Sigmoid colon (tissue), 6 donors: ENCODE measurements at regions not wholly inside any gene's neighbourhood (a gene's known extent, or its start where the extent isn't known, plus 50 kb on each side); places are given as distances from the start of the nearest gene placed in this dataset.

Source experiments
- DNase-seq: peaks from one replicate; pipeline ENCODE4 v3.0.0-alpha.2; 2019
- H3K27ac ChIP-seq, 4 donors: fragments of 200-600 bp; sonication (generic); one replicate each; pipeline ENCODE4 v1.5.1; 2016 to 2019; ENCODE audit warnings: mild to moderate bottlenecking in 1 of 4
- H3K27me3 ChIP-seq, 3 donors: fragments of 200-600 bp; sonication (generic); one replicate each; pipeline ENCODE4 v1.5.1; 2019; ENCODE audit warnings: mild to moderate bottlenecking in 1 of 3
- H3K36me3 ChIP-seq, 4 donors: fragments of 200-600 bp; sonication (generic); one replicate each; pipeline ENCODE4 v1.5.1; 2016 to 2019
- H3K4me1 ChIP-seq, 4 donors: fragments of 200-600 bp; sonication (generic); one replicate each; pipeline ENCODE4 v1.5.1; 2017 to 2019
- H3K4me3 ChIP-seq, 4 donors: fragments of 200-600 bp; sonication (generic); one replicate each; pipeline ENCODE4 v1.5.1; 2017 to 2019; ENCODE audit warnings: mild to moderate bottlenecking in 2 of 4, moderate library complexity in 1 of 4
- H3K9me3 ChIP-seq, 4 donors: fragments of 200-600 bp in 3 of 4; sonication (generic) in 3 of 4; one replicate each; pipeline versions ENCODE4 v1.5.1 to v1.6.1; 2013 to 2019
- EP300 ChIP-seq, 4 donors: sonication (generic); formaldehyde crosslinking; IDR thresholded peaks; one replicate each; pipeline ENCODE4 v1.6.1; 2017; ENCODE audit warnings: antibody characterized with exemption in 4 of 4
- POLR2A ChIP-seq, 2 donors: fragments of 450-650 bp; IDR thresholded peaks; one replicate each; pipeline ENCODE4 v1.6.1; 2016; ENCODE audit warnings: antibody characterized with exemption in 2 of 2, mild to moderate bottlenecking in 2 of 2, moderate library complexity in 2 of 2
- POLR2AphosphoS5 ChIP-seq, 4 donors: sonication (generic); formaldehyde crosslinking; IDR thresholded peaks; one replicate each; pipeline ENCODE4 v1.6.1; 2017; ENCODE audit warnings: antibody characterized with exemption in 4 of 4
- WGBS, 2 donors: extraction: QIAGEN DNeasy Blood & Tissue Kit; methylation state at CpG; one replicate each; pipeline ENCODE4 v1.1.7; 2013; 5-methylcytosine and 5-hydroxymethylcytosine counted together
- intact Hi-C: fragments of 100-400 bp; cut with DNase I; formaldehyde crosslinking; loops from one replicate; pipeline ENCODE4 v1.15.1; 2023
- TF ChIP-seq, protein P1 (sequence below), 4 experiments: fragments of 450-650 bp in 3 of 4; fragments of 200-600 bp in 1 of 4; IDR thresholded peaks; one replicate each; pipeline ENCODE4 v1.5.1; 2016 to 2019; ENCODE audit warnings: antibody characterized with exemption in 4 of 4, mild to moderate bottlenecking in 3 of 4, moderate library complexity in 2 of 4
- donor health status: healthy with polysubstance abuse.
- donor health status: healthy.

DNA sequence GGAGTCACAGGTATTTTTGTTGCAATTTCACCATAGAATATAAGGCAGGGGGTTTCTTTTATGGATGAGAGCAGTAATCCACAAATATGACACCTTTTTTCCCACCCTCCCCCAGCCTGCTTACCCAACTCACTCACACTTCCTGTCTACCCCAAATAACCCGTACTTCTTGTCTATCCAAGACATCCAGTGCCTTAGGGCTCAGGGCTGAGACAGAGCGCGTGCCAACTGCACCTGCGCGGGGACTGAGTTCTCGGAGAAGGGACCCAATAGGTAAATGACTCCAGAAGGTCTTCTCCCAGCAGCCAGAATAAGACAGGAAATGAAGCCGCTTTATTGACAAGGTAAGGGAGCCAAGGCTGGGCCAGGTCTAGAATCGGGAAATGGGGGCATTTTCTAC is 369.1 kb downstream of the SIPA1L2 start:
- Histone ChIP-seq H3K4me1 (no peaks in the 10 kb centered on the region), H3K4me3 (no peak overlapping the region), H3K36me3 (no peaks in the 10 kb centered on the region), H3K9me3 (no peaks in the 10 kb centered on the region), H3K27ac (no peak overlapping the region), H3K27me3 (no peaks in the 10 kb centered on the region)
- TF ChIP-seq EP300 (IDR thresholded peaks at IDR 0.05) (no peak), POLR2AphosphoS5 (IDR thresholded peaks at IDR 0.05) (no peak), POLR2A (IDR thresholded peaks at IDR 0.05) (no peak)
- TF ChIP-seq, protein P1, sequence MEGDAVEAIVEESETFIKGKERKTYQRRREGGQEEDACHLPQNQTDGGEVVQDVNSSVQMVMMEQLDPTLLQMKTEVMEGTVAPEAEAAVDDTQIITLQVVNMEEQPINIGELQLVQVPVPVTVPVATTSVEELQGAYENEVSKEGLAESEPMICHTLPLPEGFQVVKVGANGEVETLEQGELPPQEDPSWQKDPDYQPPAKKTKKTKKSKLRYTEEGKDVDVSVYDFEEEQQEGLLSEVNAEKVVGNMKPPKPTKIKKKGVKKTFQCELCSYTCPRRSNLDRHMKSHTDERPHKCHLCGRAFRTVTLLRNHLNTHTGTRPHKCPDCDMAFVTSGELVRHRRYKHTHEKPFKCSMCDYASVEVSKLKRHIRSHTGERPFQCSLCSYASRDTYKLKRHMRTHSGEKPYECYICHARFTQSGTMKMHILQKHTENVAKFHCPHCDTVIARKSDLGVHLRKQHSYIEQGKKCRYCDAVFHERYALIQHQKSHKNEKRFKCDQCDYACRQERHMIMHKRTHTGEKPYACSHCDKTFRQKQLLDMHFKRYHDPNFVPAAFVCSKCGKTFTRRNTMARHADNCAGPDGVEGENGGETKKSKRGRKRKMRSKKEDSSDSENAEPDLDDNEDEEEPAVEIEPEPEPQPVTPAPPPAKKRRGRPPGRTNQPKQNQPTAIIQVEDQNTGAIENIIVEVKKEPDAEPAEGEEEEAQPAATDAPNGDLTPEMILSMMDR (IDR thresholded peaks at IDR 0.05): no peak
- intact Hi-C loops: no loop called here
- WGBS, 2 donors: 85% methylated on average over 8 of the region's 8 CpGs
- no peak for DNase-seq

DNA sequence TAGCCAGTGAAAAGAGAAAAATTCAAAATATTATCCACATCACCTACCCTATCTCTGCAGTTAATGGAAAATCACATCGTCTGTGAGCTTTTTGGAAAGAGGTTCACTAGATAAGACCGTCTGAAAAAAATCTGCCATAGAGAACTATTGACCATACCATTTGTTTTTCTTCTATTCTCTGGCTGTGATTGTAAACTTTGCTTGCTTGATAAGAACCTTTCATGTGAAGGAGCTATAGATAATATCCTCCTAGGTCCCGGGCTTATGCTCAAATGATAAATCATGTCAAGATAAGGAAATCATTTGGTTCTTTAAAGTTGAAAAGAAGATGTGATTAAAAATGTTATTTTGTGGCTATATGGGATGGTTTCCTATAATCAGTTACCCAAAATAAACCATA is 369.9 kb downstream of the SIPA1L2 start:
- Histone ChIP-seq H3K36me3 (no peaks in the 10 kb centered on the region), H3K4me1 (no peaks in the 10 kb centered on the region), H3K27ac (no peak overlapping the region), H3K4me3 (no peak overlapping the region), H3K9me3 (no peaks in the 10 kb centered on the region), H3K27me3 (no peaks in the 10 kb centered on the region)
- TF ChIP-seq POLR2A (IDR thresholded peaks at IDR 0.05) (no peak), EP300 (IDR thresholded peaks at IDR 0.05) (no peak), POLR2AphosphoS5 (IDR thresholded peaks at IDR 0.05) (no peak)
- TF ChIP-seq, protein P1 (IDR thresholded peaks at IDR 0.05): no peak
- WGBS, 2 donors: 8 to 22% methylated on average over 3 of the region's 3 CpGs
- no peak for DNase-seq
- intact Hi-C loops: no loop called here

DNA sequence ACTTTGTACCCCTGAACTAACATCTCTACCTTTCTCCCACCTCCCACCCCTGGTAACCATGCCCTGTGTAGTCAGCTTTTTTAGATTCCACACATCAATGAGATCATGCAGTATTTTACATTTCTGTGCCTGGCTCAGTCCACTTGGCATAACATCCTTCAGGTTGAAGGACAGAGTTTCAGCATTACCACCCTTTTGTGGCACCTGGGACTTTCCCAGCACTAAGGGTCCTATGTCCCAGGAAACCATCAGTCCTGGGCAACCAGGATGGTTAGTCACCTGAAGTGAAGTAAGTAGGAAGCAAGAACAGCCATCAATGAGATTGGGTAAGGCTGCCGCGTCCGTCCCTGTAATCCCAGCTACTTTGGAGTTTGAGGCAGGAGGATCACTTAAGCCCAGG is 370.6 kb downstream of the SIPA1L2 start:
- intact Hi-C loops: no loop called here
- Histone ChIP-seq H3K9me3 (no peaks in the 10 kb centered on the region), H3K27ac (no peak overlapping the region), H3K27me3 (no peaks in the 10 kb centered on the region), H3K36me3 (no peaks in the 10 kb centered on the region), H3K4me3 (no peak overlapping the region), H3K4me1 (no peaks in the 10 kb centered on the region)
- WGBS, 2 donors: 96 to 97% methylated on average over 3 of the region's 3 CpGs
- DNase-seq: no peak
- TF ChIP-seq POLR2A (IDR thresholded peaks at IDR 0.05): no peak
- no peak for TF ChIP-seq POLR2AphosphoS5 (IDR thresholded peaks at IDR 0.05)
- TF ChIP-seq, protein P1 (IDR thresholded peaks at IDR 0.05): no peak

DNA sequence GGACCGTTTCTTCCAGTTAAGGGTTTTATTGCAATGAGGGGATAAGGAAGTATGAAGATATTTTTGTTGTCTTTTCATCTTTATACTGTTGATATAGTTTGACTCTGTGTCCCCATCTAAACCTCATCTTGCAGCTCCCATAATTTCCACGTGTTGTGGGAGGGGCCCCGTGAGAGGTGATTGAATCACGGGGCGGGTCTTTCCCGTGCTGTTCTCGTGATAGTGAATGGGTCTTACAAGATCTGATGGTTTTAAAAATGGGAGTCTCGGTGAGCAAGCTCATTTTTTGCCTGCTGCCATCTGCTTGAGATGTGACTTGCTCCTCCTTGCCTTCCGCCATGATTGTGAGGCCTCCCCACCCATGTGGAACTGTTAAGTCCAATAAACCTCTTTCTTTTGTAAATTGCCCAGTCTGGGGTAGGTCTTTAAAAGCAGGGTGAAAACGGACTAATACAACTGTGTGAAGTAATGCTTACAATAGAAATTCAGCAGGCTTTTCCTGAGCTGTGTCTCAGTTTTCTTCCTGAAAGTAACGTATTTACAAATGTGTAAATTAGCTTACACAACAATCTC is 377.3 kb downstream of the SIPA1L2 start:
- Histone ChIP-seq H3K4me3 (no peak overlapping the region), H3K27ac (no peak overlapping the region), H3K4me1 (peaks cover 0 to 13% (median 9%) of the 10 kb centered on the region in 4 donors), H3K9me3 (no peaks in the 10 kb centered on the region), H3K36me3 (no peaks in the 10 kb centered on the region), H3K27me3 (no peaks in the 10 kb centered on the region)
- no peak for DNase-seq
- no peak for TF ChIP-seq EP300 (IDR thresholded peaks at IDR 0.05)
- no peak for TF ChIP-seq POLR2AphosphoS5 (IDR thresholded peaks at IDR 0.05)
- TF ChIP-seq, protein P1 (IDR thresholded peaks at IDR 0.05): no peak
- TF ChIP-seq POLR2A (IDR thresholded peaks at IDR 0.05): no peak
- intact Hi-C loops: no loop called here
- WGBS, 2 donors: 57 to 66% methylated on average over 11 of the region's 11 CpGs

DNA sequence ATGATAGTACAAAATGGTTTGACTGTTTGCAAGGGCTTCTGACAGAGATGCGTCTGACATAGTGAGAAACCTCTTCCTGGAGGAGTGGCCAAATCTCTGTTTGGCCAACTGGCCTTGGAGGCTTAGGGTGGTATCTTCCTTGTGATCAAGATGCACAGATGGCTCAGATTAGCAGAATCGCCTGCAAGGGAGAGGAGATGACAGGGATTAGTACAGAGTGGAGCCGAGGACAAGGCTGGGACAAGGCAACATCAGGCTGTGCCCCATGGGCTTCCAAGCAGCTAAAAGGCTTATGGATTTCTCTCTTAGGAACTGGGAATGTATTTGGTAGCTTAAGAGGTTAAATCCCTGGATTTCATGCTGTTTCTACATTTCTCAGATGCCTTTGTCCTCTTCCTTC is 379.1 kb downstream of the SIPA1L2 start:
- intact Hi-C loops: no loop called here
- no peak for DNase-seq

More for the DNA sequence above, 379.1 kb downstream of the SIPA1L2 start:
- Histone ChIP-seq H3K27me3 (no peaks in the 10 kb centered on the region), H3K9me3 (no peaks in the 10 kb centered on the region), H3K4me1 (peaks cover 0 to 17% (median 12%) of the 10 kb centered on the region in 4 donors), H3K4me3 (no peak overlapping the region), H3K27ac (no peak overlapping the region), H3K36me3 (no peaks in the 10 kb centered on the region)
- TF ChIP-seq EP300 (IDR thresholded peaks at IDR 0.05) (no peak), POLR2A (IDR thresholded peaks at IDR 0.05) (no peak), POLR2AphosphoS5 (IDR thresholded peaks at IDR 0.05) (no peak)
- TF ChIP-seq, protein P1 (IDR thresholded peaks at IDR 0.05): no peak
- WGBS, 2 donors: 83 to 92% methylated on average over 3 of the region's 3 CpGs
